GM20000 (cell line): ENCODE measurements at regions not wholly inside any gene's neighbourhood (a gene's known extent, or its start where the extent isn't known, plus 50 kb on each side); places are given as distances from the start of the nearest gene placed in this dataset.

ENCODE experiments used
- DNase-seq: peaks from one replicate; pipeline ENCODE4 v3.0.0; 2012; ENCODE audit warnings: low spot score
- TF ChIP-seq, protein P1 (sequence below): IDR thresholded peaks from 2 replicates; pipeline ENCODE4 v1.5.1; 2012; ENCODE audit warnings: mild to moderate bottlenecking, control low read depth; ENCODE audit errors: extremely low read depth, missing control alignments

DNA sequence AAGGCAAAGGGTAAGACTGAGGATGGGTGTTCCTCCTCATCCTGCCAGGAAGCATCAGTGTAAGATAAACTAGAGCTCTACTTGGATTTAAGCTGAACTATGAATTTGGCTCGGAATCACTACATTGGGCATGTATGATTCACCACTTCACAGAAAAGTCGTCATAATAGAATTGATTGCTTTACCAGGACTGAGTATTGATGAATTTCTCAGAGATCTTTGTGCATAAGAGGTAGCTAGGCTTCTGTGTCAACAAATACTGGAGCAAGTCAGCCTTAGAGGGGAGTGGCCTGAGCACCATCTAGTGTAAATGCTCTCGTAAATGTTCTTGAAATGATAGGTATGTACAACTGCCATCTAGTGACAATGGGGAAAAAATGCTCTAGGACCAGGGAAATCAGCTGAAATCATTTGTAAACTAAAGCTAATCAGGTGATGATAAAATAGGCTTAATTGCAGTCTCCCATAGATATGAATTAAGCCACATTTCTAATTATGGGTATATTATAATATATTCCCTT is 309.5 kb upstream of the FMR1 start:
- TF ChIP-seq, protein P1, sequence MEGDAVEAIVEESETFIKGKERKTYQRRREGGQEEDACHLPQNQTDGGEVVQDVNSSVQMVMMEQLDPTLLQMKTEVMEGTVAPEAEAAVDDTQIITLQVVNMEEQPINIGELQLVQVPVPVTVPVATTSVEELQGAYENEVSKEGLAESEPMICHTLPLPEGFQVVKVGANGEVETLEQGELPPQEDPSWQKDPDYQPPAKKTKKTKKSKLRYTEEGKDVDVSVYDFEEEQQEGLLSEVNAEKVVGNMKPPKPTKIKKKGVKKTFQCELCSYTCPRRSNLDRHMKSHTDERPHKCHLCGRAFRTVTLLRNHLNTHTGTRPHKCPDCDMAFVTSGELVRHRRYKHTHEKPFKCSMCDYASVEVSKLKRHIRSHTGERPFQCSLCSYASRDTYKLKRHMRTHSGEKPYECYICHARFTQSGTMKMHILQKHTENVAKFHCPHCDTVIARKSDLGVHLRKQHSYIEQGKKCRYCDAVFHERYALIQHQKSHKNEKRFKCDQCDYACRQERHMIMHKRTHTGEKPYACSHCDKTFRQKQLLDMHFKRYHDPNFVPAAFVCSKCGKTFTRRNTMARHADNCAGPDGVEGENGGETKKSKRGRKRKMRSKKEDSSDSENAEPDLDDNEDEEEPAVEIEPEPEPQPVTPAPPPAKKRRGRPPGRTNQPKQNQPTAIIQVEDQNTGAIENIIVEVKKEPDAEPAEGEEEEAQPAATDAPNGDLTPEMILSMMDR, result no peak
- no peak for DNase-seq

DNA sequence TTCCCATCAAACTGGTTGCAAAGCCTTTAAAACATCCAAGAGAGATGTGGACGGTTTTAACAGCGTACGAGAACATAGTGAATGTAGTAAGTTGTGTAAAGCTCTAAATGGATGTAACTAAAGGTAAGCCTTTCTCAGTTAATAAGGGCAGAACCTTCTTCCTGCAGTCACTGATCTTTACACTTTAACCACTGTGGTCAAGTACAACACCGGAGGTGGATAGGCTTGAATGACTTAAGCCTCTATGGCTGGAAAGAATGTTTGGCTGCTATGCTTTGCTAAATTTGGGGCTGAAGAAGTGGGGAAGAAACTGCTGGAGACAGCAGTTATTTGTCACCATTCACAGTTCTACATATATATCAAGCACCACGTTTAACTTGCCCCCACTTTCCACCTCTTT is 285.1 kb upstream of the FMR1 start:
- no peak for DNase-seq
- TF ChIP-seq, protein P1, result no peak

DNA sequence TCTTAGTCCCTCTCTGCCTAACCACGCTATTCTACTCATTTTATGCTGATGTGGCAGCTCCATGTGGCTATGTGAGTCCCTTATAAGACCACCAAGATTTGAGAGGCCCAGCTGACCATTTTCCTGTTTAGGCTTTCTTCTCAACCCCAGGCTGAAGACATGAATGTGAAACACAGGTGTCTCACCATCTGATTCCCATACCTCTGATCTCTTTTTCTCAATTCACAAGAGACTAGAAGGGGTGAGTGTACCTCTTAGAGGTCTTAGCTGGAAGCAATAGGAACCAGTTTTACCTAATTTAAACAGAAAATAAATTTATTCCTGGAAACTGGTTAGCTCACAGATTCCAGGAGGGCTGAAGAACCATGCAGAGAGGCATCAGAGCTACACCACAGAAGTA is 276.5 kb upstream of the FMR1 start:
- no peak for DNase-seq
- TF ChIP-seq, protein P1, result no peak

DNA sequence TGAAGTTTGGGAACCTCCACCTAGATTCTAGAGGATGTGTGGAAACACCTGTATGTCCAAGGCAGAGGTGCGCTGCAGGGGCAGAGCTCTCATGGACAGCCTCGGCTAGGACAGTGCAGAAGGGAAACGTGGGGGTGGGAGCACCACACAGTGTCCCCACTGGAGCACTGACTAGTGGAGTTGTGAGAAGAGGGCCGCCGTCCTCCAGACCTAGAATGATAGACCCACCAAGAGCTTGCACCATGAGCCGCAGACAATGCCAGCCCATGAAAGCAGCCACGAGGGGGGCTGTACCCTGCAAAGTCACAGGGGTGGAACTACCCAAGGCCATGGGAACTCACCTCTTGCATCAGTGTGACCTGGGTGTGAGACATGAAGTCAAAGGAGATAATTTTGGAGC is 274.5 kb upstream of the FMR1 start:
- no peak for DNase-seq
- TF ChIP-seq, protein P1, result no peak

DNA sequence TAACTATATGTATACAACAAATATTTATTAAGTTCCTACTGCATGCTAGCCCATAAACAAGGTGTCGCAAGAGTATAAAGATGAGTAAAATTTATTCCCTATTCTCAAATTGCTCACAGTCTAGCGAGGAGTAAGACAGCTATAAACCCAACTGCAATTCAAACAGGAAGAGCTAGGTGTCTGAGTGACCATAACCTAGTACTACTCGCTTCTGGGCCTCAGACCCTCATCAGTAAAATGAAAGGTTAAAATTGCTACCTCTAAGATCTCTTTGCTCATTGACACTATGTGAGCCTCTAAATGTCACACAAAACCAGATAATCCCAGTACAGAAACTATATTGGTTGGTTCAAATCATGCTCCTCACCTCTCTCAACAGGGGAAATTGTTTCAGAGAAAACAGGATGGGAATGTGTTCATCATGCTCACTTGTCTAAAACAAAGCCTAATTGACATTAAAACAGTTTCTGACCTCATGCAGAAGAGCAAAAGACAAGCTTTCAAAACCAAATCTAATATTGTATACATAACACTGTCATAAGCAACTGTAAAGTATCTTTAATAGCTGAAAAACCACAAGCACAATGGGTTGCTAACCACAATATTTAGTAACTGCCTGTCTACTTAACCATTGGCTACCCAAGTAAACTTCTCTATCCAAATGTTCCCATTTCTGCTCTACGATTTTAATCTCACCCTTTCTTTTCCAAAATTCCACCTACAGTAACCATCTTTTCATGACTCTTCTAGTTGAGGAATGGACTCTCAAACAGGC is 264.6 kb upstream of the FMR1 start:
- TF ChIP-seq, protein P1, result no peak
- no peak for DNase-seq

DNA sequence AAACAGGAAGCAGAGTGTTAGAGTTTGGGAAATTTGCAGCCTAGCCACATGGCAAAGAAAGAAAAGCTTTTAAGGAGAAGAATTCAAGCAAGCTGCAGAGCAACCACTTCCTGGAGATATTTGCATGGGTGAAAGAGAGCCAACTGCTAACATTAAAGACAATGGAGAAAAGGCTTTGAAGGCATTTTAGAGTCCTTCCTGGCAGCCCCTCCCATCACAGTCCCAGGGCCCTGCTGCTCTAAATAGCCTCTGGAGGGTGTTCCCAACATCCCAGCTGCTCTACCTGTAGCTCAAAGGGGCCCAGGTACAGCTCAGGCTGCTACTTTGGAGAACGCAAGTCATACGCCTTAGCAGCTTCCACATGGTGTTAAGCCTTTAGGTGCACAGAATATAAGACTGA is 235.9 kb upstream of the FMR1 start:
- TF ChIP-seq, protein P1, result no peak
- no peak for DNase-seq

DNA sequence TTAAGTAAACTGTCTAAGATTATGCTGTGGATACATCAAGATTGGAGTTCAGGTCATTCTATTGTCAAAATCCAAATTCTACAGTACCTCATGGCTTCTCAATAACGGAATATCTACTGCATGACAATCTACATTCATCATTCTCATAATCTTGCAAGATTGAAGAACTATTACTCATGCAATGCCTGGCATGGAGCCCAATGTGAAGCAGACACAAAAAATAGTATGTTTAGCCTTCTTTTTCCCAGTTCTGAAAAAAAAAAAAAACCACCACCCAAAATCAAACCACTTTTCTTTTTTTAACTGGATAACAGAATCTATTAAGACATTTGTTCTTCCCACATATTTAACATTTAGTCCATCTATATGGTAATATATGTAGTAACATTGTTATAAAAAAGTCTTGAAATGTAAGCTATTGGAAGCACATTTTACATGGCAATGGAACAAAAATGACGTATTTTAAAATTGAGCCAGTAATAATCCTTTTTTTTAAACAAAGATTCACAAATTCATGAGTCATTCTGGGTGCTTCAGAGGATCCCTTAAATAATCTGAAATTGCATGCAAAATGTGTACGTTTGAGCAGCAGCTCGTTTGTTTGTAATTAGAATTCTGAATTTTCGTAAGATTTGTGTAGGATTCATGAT is 232.2 kb upstream of the FMR1 start:
- DNase-seq, result no peak

More for the DNA sequence above, 232.2 kb upstream of the FMR1 start:
- TF ChIP-seq, protein P1, result no peak
